ENCODE measurements at regions not wholly inside any gene's neighbourhood (a gene's known extent, or its start where the extent isn't known, plus 50 kb on each side); places are given as distances from the start of the nearest gene placed in this dataset.

- Mint-ChIP-seq H3K36me3 (no peaks in the 10 kb centered on the region), H3K9me3 (peaks cover 5% of the 10 kb centered on the region), H3K27me3 (no peaks in the 10 kb centered on the region), H3K27ac (no peak overlapping the region), H3K4me1 (no peaks in the 10 kb centered on the region), H3K4me3 (no peak overlapping the region)
- no peak for DNase-seq
- CTCF ChIA-PET, result no interaction called here
Observed at GRCh38 chr7:156234192-156234591, 406.4 kb upstream of the RNF32 start.

- CTCF ChIA-PET, result no interaction called here
- H3K9me3 Mint-ChIP-seq, result peaks cover 5% of the 10 kb centered on the region
- no peaks in the 10 kb centered on the region for H3K27me3 Mint-ChIP-seq
- H3K27ac Mint-ChIP-seq, result no peak overlapping the region
- no peaks in the 10 kb centered on the region for H3K4me1 Mint-ChIP-seq
- H3K36me3 Mint-ChIP-seq, result no peaks in the 10 kb centered on the region
- H3K4me3 Mint-ChIP-seq, result no peak overlapping the region
- DNase-seq, result no peak
Observed at GRCh38 chr7:156232931-156233705, 407.5 kb upstream of the RNF32 start.

- no peak for DNase-seq
- CTCF ChIA-PET, result no interaction called here
- no peak overlapping the region for H3K27ac Mint-ChIP-seq
- no peak overlapping the region for H3K4me3 Mint-ChIP-seq
- H3K36me3 Mint-ChIP-seq, result no peaks in the 10 kb centered on the region
- no peaks in the 10 kb centered on the region for H3K4me1 Mint-ChIP-seq
- no peaks in the 10 kb centered on the region for H3K27me3 Mint-ChIP-seq
- no peaks in the 10 kb centered on the region for H3K9me3 Mint-ChIP-seq
Observed at GRCh38 chr7:156230576-156230975, 410.0 kb upstream of the RNF32 start.

GRCh38 chr7:156224833-156225225, 412.6 kb upstream of the SHH start:
- no peaks in the 10 kb centered on the region for H3K36me3 Mint-ChIP-seq
- no peak for DNase-seq
- CTCF ChIA-PET, result no interaction called here
- no peak overlapping the region for H3K27ac Mint-ChIP-seq
- H3K27me3 Mint-ChIP-seq, result peaks cover 7% of the 10 kb centered on the region
- H3K4me3 Mint-ChIP-seq, result no peak overlapping the region
- no peaks in the 10 kb centered on the region for H3K4me1 Mint-ChIP-seq
- H3K9me3 Mint-ChIP-seq, result no peaks in the 10 kb centered on the region

GRCh38 chr7:156223935-156224832, 411.9 kb upstream of the SHH start:
- H3K4me3 Mint-ChIP-seq, result no peak overlapping the region
- peaks cover 7% of the 10 kb centered on the region for H3K27me3 Mint-ChIP-seq
- no peak overlapping the region for H3K27ac Mint-ChIP-seq
- no peaks in the 10 kb centered on the region for H3K4me1 Mint-ChIP-seq
- H3K36me3 Mint-ChIP-seq, result no peaks in the 10 kb centered on the region
- CTCF ChIA-PET, result no interaction called here
- DNase-seq, result no peak
- no peaks in the 10 kb centered on the region for H3K9me3 Mint-ChIP-seq

GRCh38 chr7:156222611-156223010, 410.3 kb upstream of the SHH start:
- H3K9me3 Mint-ChIP-seq, result no peaks in the 10 kb centered on the region
- DNase-seq, result no peak
- H3K27me3 Mint-ChIP-seq, result peaks cover 9% of the 10 kb centered on the region
- no peaks in the 10 kb centered on the region for H3K4me1 Mint-ChIP-seq
- no peak overlapping the region for H3K27ac Mint-ChIP-seq
- H3K4me3 Mint-ChIP-seq, result no peak overlapping the region
- no peaks in the 10 kb centered on the region for H3K36me3 Mint-ChIP-seq
- CTCF ChIA-PET, result no interaction called here

GRCh38 chr7:156222151-156222550, 409.9 kb upstream of the SHH start:
- H3K4me1 Mint-ChIP-seq, result no peaks in the 10 kb centered on the region
- no peak overlapping the region for H3K4me3 Mint-ChIP-seq
- peaks cover 13% of the 10 kb centered on the region for H3K27me3 Mint-ChIP-seq
- no peak for DNase-seq
- H3K27ac Mint-ChIP-seq, result no peak overlapping the region
- no peaks in the 10 kb centered on the region for H3K9me3 Mint-ChIP-seq
- CTCF ChIA-PET, result no interaction called here
- no peaks in the 10 kb centered on the region for H3K36me3 Mint-ChIP-seq

- Mint-ChIP-seq H3K36me3 (no peaks in the 10 kb centered on the region), H3K9me3 (no peaks in the 10 kb centered on the region), H3K27ac (no peak overlapping the region), H3K4me1 (no peaks in the 10 kb centered on the region), H3K27me3 (peaks cover 13% of the 10 kb centered on the region), H3K4me3 (no peak overlapping the region)
- no peak for DNase-seq
- CTCF ChIA-PET, result no interaction called here
Observed at GRCh38 chr7:156220701-156221100, 408.4 kb upstream of the SHH start.

GRCh38 chr7:156220078-156220605, 407.9 kb upstream of the SHH start:
- Mint-ChIP-seq H3K36me3 (no peaks in the 10 kb centered on the region), H3K27me3 (peaks cover 13% of the 10 kb centered on the region), H3K4me1 (no peaks in the 10 kb centered on the region), H3K9me3 (no peaks in the 10 kb centered on the region), H3K4me3 (no peak overlapping the region), H3K27ac (no peak overlapping the region)
- CTCF ChIA-PET, result no interaction called here
- DNase-seq, result no peak

GRCh38 chr7:156219307-156220077, 407.2 kb upstream of the SHH start:
- no peaks in the 10 kb centered on the region for H3K4me1 Mint-ChIP-seq
- no peaks in the 10 kb centered on the region for H3K36me3 Mint-ChIP-seq
- no peak overlapping the region for H3K4me3 Mint-ChIP-seq
- H3K27ac Mint-ChIP-seq, result no peak overlapping the region
- no peaks in the 10 kb centered on the region for H3K9me3 Mint-ChIP-seq
- H3K27me3 Mint-ChIP-seq, result peaks cover 13% of the 10 kb centered on the region
- no peak for DNase-seq
- CTCF ChIA-PET, result no interaction called here

GRCh38 chr7:156218544-156219306, 406.5 kb upstream of the SHH start:
- CTCF ChIA-PET, result no interaction called here
- Mint-ChIP-seq H3K27me3 (peaks cover 13% of the 10 kb centered on the region), H3K27ac (no peak overlapping the region), H3K4me1 (no peaks in the 10 kb centered on the region), H3K36me3 (no peaks in the 10 kb centered on the region), H3K4me3 (no peak overlapping the region), H3K9me3 (no peaks in the 10 kb centered on the region)
- DNase-seq, result no peak

- CTCF ChIA-PET, result no interaction called here
- no peaks in the 10 kb centered on the region for H3K4me1 Mint-ChIP-seq
Observed at GRCh38 chr7:156217803-156218202, 405.5 kb upstream of the SHH start.

GRCh38 chr7:156209087-156209486, 396.8 kb upstream of the SHH start:
- no peak for DNase-seq

More at GRCh38 chr7:156217803-156218202, 405.5 kb upstream of the SHH start:
- Mint-ChIP-seq H3K36me3 (no peaks in the 10 kb centered on the region), H3K9me3 (no peaks in the 10 kb centered on the region), H3K4me3 (no peak overlapping the region), H3K27ac (no peak overlapping the region), H3K27me3 (peaks cover 13% of the 10 kb centered on the region)
- no peak for DNase-seq

GRCh38 chr7:156207306-156207705, 395.0 kb upstream of the SHH start:
- Mint-ChIP-seq H3K27me3 (peaks cover 5% of the 10 kb centered on the region), H3K27ac (no peak overlapping the region), H3K9me3 (no peaks in the 10 kb centered on the region), H3K4me1 (no peaks in the 10 kb centered on the region), H3K36me3 (no peaks in the 10 kb centered on the region), H3K4me3 (no peak overlapping the region)
- no peak for DNase-seq
- CTCF ChIA-PET, result no interaction called here

More at GRCh38 chr7:156209087-156209486, 396.8 kb upstream of the SHH start:
- Mint-ChIP-seq H3K4me1 (no peaks in the 10 kb centered on the region), H3K4me3 (no peak overlapping the region), H3K27me3 (peaks cover 5% of the 10 kb centered on the region), H3K9me3 (no peaks in the 10 kb centered on the region), H3K27ac (no peak overlapping the region), H3K36me3 (no peaks in the 10 kb centered on the region)
- CTCF ChIA-PET, result no interaction called here

Data from activated naive CD4-positive, alpha-beta T cell treated with anti-CD3 and anti-CD28 coated beads, Interleukin-2, amount 10 ng/mL, durations not matched to agents 7 days and 5 days (primary cell).